ENCODE measurements at regions not wholly inside any gene's neighbourhood (a gene's known extent, or its start where the extent isn't known, plus 50 kb on each side); places are given as distances from the start of the nearest gene placed in this dataset.

- TF ChIP-seq GRHL1 (CRISPR knock-in tag; conservative IDR thresholded peaks at IDR 0.05) (no peak), SP5 (CRISPR knock-in tag; IDR thresholded peaks at IDR 0.05; ENCODE audit: borderline replicate concordance, low read depth) (no peak), THAP11 (CRISPR knock-in tag; IDR thresholded peaks at IDR 0.05) (no peak), RAD21 (CRISPR knock-in tag; IDR thresholded peaks at IDR 0.05) (no peak), ZBTB37 (CRISPR knock-in tag; IDR thresholded peaks at IDR 0.05) (no peak), CENPX (CRISPR knock-in tag; IDR thresholded peaks at IDR 0.05) (no peak), KDM4B (CRISPR knock-in tag; IDR thresholded peaks at IDR 0.05) (no peak), TOPORS (CRISPR knock-in tag; IDR thresholded peaks at IDR 0.05) (no peak), THAP9 (CRISPR knock-in tag; IDR thresholded peaks at IDR 0.05; ENCODE audit: borderline replicate concordance) (no peak)
Measured at GRCh38 chr4:141541851-141542250, 94.5 kb upstream of the IL15 start (continued).
